HCEC 1CT (cell line): ENCODE measurements at regions not wholly inside any gene's neighbourhood (a gene's known extent, or its start where the extent isn't known, plus 50 kb on each side); places are given as distances from the start of the nearest gene placed in this dataset.
A peak's percentile ranks its signal among the peaks of the same experiment; 100 is the strongest.

Experiments
- DNase-seq: peaks from one replicate; pipeline ENCODE4 v3.0.0-alpha.2; 2017

- no peak for DNase-seq
Measured at GRCh38 chr5:103724271-103724670, 161.7 kb upstream of the NUDT12 start.

- DNase-seq, result no peak
Measured at GRCh38 chr5:103721183-103721582, 158.6 kb upstream of the NUDT12 start.

- DNase-seq, result no peak
Measured at GRCh38 chr5:103718108-103718507, 155.5 kb upstream of the NUDT12 start.

GRCh38 chr5:103708601-103709000 is 146.0 kb upstream of the NUDT12 start:
- no peak for DNase-seq

GRCh38 chr5:103706939-103707682 is 144.5 kb upstream of the NUDT12 start:
- no peak for DNase-seq

GRCh38 chr5:103703617-103704016 is 141.0 kb upstream of the NUDT12 start:
- no peak for DNase-seq

GRCh38 chr5:103693517-103693916 is 130.9 kb upstream of the NUDT12 start:
- no peak for DNase-seq

- DNase-seq, result no peak
Measured at GRCh38 chr5:103690676-103691075, 128.1 kb upstream of the NUDT12 start.

- no peak for DNase-seq
Measured at GRCh38 chr5:103679873-103680272, 117.3 kb upstream of the NUDT12 start.

GRCh38 chr5:103676198-103676597 is 113.6 kb upstream of the NUDT12 start:
- peak; percentile 43 for DNase-seq

GRCh38 chr5:103674739-103675138 is 112.2 kb upstream of the NUDT12 start:
- no peak for DNase-seq

GRCh38 chr5:103674251-103674650 is 111.7 kb upstream of the NUDT12 start:
- no peak for DNase-seq

- no peak for DNase-seq
Measured at GRCh38 chr5:103669615-103670014, 107.0 kb upstream of the NUDT12 start.

GRCh38 chr5:103668281-103668680 is 105.7 kb upstream of the NUDT12 start:
- DNase-seq, result no peak

- peak; percentile 35 for DNase-seq
Measured at GRCh38 chr5:103667068-103667467, 104.5 kb upstream of the NUDT12 start.

GRCh38 chr5:103657301-103657700 is 94.7 kb upstream of the NUDT12 start:
- DNase-seq, result no peak

- no peak for DNase-seq
Measured at GRCh38 chr5:103648086-103648485, 85.5 kb upstream of the NUDT12 start.

- no peak for DNase-seq
Measured at GRCh38 chr5:103646698-103647614, 84.4 kb upstream of the NUDT12 start.

- no peak for DNase-seq
Measured at GRCh38 chr5:103645816-103646215, 83.2 kb upstream of the NUDT12 start.

- DNase-seq, result no peak
Measured at GRCh38 chr5:103638979-103639378, 76.4 kb upstream of the NUDT12 start.

- peak; percentile 19 for DNase-seq
Measured at GRCh38 chr5:103624675-103625074, 62.1 kb upstream of the NUDT12 start.

GRCh38 chr5:103624035-103624480 is 61.5 kb upstream of the NUDT12 start:
- peak; percentile 72 for DNase-seq

- DNase-seq, result no peak
Measured at GRCh38 chr5:103623425-103623824, 60.8 kb upstream of the NUDT12 start.

- DNase-seq, result no peak
Measured at GRCh38 chr5:103621548-103621930, 59.0 kb upstream of the NUDT12 start.
